PFSK-1 (cell line): ENCODE measurements at regions not wholly inside any gene's neighbourhood (a gene's known extent, or its start where the extent isn't known, plus 50 kb on each side); places are given as distances from the start of the nearest gene placed in this dataset.

ENCODE experiments used
- POLR2AphosphoS5 ChIP-seq: IDR thresholded peaks from 2 replicates; pipeline ENCODE4 v1.6.1; 2012; ENCODE audit warnings: low read depth, mild to moderate bottlenecking, control low read depth, low read length, moderate library complexity
- REST ChIP-seq, 2 experiments: IDR thresholded peaks; 2 replicates each; pipeline versions ENCODE4 v1.6.1 to v1.8.0; 2011 to 2012; ENCODE audit warnings: low read depth in 2 of 2, low read length in 2 of 2, control low read depth in 1 of 2, inconsistent platforms in 1 of 2, mild to moderate bottlenecking in 1 of 2, moderate library complexity in 1 of 2; ENCODE audit not compliant: insufficient read depth in 1 of 2
- SIN3A ChIP-seq: IDR thresholded peaks from 2 replicates; pipeline ENCODE4 v1.6.1; 2012; ENCODE audit warnings: mild to moderate bottlenecking, low read length, moderate library complexity, borderline replicate concordance; ENCODE audit not compliant: insufficient read depth

GRCh38 chr4:67092351-67092750, 453.0 kb downstream of the CENPC start:
- TF ChIP-seq POLR2AphosphoS5 (no peak), REST (IDR thresholded peaks at IDR 0.05; ENCODE audit: insufficient read depth in 1 of 2, low read depth in 2 of 2, low read length in 2 of 2) (no peak), SIN3A (no peak)
